ENCODE measurements at regions not wholly inside any gene's neighbourhood (a gene's known extent, or its start where the extent isn't known, plus 50 kb on each side); places are given as distances from the start of the nearest gene placed in this dataset.

- TF ChIP-seq CTCF (IDR thresholded peaks at IDR 0.05) (no peak), POLR2A (IDR thresholded peaks at IDR 0.05) (no peak)
Observed at GRCh38 chr3:187518616-187519015, 150.4 kb downstream of the RTP4 start.

Measured in suprapubic skin (tissue), 3 donors.